Muscle of leg (tissue), 3 donors: ENCODE measurements at regions not wholly inside any gene's neighbourhood (a gene's known extent, or its start where the extent isn't known, plus 50 kb on each side); places are given as distances from the start of the nearest gene placed in this dataset.

Experiments
- DNase-seq: peaks from one replicate; pipeline ENCODE4 v3.0.0; 2013
- H3K27ac ChIP-seq: one replicate; pipeline ENCODE4 v1.5.1; 2013; ENCODE audit warnings: mild to moderate bottlenecking, low read length, control low read depth
- H3K27me3 ChIP-seq: one replicate; pipeline ENCODE4 v1.6.1; 2013; ENCODE audit warnings: low read length; ENCODE audit not compliant: control insufficient read depth, insufficient read depth
- H3K36me3 ChIP-seq: one replicate; pipeline ENCODE4 v1.6.1; 2013; ENCODE audit warnings: low read length; ENCODE audit not compliant: control insufficient read depth, insufficient read depth
- H3K4me1 ChIP-seq: one replicate; pipeline ENCODE4 v1.6.1; 2013; ENCODE audit warnings: low read length; ENCODE audit not compliant: control insufficient read depth, insufficient read depth
- H3K4me3 ChIP-seq: one replicate; pipeline ENCODE4 v1.5.1; 2013; ENCODE audit warnings: low read length, control low read depth
- H3K9me3 ChIP-seq: replicated peaks from 2 replicates; pipeline ENCODE4 v1.6.1; 2013; ENCODE audit warnings: low read depth, low read length; ENCODE audit not compliant: control insufficient read depth
- WGBS: methylation state at CpG from one replicate; pipeline ENCODE4 v1.1.5; 2013; ENCODE audit warnings: missing lambda C conversion rate; ENCODE audit not compliant: insufficient coverage; 5-methylcytosine and 5-hydroxymethylcytosine counted together

DNA sequence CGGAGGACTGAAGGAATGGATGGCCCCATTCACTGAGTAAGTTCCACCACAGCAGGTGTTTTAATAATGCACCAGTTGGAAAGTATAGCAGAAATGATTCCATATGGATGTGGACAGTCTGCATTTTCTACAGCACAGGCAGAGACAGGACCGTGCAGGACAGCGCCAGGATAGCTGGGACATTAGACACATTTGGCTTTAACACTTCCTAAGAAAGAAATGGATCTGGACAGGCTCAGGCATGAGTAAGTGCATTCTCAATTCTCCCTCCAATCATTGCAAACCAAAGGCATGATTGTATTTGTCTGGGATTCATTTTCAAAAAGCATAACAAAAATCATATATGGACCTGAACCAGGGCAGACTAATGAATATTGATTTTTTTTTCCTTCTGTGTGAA lies 233.0 kb upstream of the POU2AF2 start:
- peak; percentile 90 for DNase-seq

DNA sequence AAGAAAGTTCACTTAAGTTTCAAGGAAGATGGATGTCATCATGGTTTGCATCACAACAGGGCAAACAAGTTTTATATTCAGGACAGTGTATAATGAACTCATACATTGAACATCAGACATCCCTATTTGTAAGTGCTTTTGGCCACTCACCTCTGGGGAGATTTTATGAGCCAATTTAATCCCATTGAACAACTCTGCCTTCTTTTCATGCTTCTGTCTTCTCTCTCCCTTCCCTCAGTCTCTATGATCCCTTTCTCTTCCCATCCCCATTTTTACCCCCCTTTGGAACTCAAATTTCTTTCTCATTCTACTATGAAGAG lies 234.3 kb upstream of the POU2AF2 start:
- Histone ChIP-seq H3K4me3 (no peak overlapping the region), H3K36me3 (no peaks in the 10 kb centered on the region), H3K27ac (no peak overlapping the region), H3K4me1 (peaks cover 3% of the 10 kb centered on the region), H3K27me3 (no peaks in the 10 kb centered on the region), H3K9me3 (no peaks in the 10 kb centered on the region)
- no peak for DNase-seq

More for the DNA sequence above, 233.0 kb upstream of the POU2AF2 start:
- no CpG with 5 or more reads among the region's 3 CpGs for WGBS
- no peak overlapping the region for H3K27ac ChIP-seq
- no peaks in the 10 kb centered on the region for H3K9me3 ChIP-seq
- H3K4me3 ChIP-seq = no peak overlapping the region
- H3K36me3 ChIP-seq = no peaks in the 10 kb centered on the region
- H3K4me1 ChIP-seq = peaks cover 2% of the 10 kb centered on the region
- no peaks in the 10 kb centered on the region for H3K27me3 ChIP-seq

DNA sequence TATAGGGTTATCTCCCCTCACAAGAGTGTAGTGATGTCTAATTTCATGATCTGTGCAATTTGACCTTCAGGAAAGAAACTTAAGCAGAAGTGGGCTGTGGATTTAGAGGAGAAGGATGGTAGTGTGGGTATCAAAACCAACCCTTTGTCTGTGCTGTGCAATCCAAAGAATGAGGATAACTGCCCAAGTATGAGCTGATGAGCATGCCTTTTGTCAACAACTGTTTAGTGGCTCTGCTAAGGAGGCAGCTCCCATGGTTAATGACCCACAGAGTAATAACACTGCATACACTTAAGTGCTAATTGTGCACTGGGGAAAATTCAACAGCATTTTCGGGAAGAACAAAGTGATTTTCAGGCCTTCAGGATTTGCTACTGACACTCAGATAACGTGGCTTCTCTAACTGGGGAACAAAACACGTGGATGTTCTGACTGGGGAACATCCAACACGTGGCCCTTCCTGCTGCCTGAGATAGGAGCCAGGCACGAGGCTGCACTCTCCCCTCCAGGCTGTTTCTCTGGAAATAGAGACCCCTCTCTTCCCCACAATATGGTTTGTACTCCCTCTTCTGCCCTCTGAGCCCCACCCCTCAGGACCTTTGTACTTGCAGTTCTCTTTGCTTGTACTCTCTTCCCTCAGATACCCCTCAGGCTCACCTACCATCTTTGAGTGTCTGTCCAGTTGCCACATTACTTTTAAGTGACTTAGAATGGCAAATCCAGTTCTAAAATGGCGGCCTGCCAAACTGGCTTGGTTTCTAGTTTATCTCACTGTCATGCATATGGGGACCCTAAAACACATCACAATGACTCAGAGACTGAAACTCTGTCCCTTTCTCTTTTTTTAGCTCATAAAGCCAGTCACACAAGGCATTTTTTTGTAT lies 234.9 kb upstream of the POU2AF2 start:
- Histone ChIP-seq H3K27ac (no peak overlapping the region), H3K4me1 (peaks cover 8% of the 10 kb centered on the region), H3K4me3 (no peak overlapping the region), H3K36me3 (no peaks in the 10 kb centered on the region), H3K27me3 (no peaks in the 10 kb centered on the region), H3K9me3 (no peaks in the 10 kb centered on the region)
- no peak for DNase-seq
- 71% methylated on average over 6 of the region's 6 CpGs for WGBS

DNA sequence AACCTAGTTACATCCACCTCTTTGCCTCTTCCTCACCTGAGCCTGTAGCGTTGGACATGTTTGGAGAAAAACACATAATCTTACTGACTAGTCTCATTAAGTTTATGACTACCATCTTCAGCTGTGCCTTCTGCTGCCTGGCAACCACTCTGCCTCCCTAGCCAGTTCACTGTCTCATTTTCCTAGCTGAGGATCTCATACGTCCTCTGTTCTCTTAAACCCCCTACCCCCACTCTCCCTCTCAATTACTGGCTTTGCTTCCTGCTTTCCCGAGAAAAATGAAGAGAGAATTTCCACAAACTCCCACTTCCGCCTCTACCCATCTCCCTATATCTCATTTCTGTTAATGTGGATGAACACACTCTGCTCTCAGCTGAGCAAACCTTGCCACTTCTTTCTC lies 239.3 kb upstream of the POU2AF2 start:
- 43% methylated on average over 4 of the region's 4 CpGs for WGBS
- Histone ChIP-seq H3K4me1 (peaks cover 21% of the 10 kb centered on the region), H3K9me3 (no peaks in the 10 kb centered on the region), H3K27me3 (no peaks in the 10 kb centered on the region), H3K27ac (peak overlapping the region; percentile 33), H3K4me3 (no peak overlapping the region), H3K36me3 (no peaks in the 10 kb centered on the region)
- no peak for DNase-seq

DNA sequence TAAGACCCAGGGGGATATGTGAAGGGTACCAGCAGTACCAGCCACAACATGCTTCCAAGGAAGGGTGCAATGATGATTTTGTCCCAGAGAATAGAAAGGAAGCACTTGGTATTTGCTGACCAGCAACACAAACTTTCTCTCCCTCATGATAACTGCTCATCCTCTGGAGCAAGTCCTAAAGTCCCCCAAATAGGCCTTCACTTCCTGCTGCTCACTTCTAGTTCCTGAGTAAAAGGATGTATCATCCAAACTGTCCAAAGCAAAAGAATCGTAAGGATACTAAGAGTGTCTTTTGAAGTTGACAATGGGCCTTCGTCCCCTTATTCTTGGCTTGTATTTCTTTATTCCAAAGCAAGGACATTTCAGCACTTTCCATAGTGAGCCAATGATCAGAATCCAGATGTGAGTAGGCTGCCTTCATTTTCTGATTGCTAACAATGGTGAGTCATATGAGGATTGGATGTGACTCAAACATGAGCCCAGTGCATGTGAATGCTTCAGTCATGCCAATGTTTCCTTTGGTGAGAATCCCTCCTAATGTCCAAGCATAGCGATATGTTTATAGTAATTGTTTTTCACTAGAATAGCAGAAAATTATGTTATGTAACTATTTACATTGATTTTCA lies 243.4 kb upstream of the POU2AF2 start:
- peak; percentile 91 for DNase-seq
- peak overlapping the region; percentile 49 for H3K27ac ChIP-seq

DNA sequence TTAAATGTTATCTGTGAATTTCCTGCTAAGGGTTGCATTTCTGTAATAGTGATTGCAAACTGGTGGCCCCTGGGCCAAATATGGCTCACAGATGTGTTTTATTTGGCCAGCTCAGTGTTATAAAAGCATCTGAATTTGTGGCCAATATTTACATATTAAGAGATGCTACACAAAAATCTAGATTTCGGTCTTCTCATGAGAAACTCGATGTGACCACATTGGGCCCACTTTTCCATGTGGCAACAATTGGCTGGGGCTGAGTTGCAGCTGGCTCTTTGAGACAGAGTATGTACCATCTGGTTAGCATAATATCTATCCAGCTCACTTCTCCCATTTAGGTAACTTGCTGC lies 244.5 kb upstream of the POU2AF2 start:
- DNase-seq = peak; percentile 67
- WGBS = no CpG with 5 or more reads among the region's 2 CpGs
- Histone ChIP-seq H3K9me3 (no peaks in the 10 kb centered on the region), H3K36me3 (no peaks in the 10 kb centered on the region), H3K4me1 (peaks cover 26% of the 10 kb centered on the region), H3K4me3 (no peak overlapping the region), H3K27ac (peak overlapping the region; percentile 45), H3K27me3 (no peaks in the 10 kb centered on the region)

More for the DNA sequence above, 243.4 kb upstream of the POU2AF2 start:
- no peaks in the 10 kb centered on the region for H3K36me3 ChIP-seq
- H3K4me3 ChIP-seq = no peak overlapping the region
- H3K9me3 ChIP-seq = no peaks in the 10 kb centered on the region
- no peaks in the 10 kb centered on the region for H3K27me3 ChIP-seq
- WGBS = no CpG with 5 or more reads among the region's 3 CpGs
- peaks cover 29% of the 10 kb centered on the region for H3K4me1 ChIP-seq

DNA sequence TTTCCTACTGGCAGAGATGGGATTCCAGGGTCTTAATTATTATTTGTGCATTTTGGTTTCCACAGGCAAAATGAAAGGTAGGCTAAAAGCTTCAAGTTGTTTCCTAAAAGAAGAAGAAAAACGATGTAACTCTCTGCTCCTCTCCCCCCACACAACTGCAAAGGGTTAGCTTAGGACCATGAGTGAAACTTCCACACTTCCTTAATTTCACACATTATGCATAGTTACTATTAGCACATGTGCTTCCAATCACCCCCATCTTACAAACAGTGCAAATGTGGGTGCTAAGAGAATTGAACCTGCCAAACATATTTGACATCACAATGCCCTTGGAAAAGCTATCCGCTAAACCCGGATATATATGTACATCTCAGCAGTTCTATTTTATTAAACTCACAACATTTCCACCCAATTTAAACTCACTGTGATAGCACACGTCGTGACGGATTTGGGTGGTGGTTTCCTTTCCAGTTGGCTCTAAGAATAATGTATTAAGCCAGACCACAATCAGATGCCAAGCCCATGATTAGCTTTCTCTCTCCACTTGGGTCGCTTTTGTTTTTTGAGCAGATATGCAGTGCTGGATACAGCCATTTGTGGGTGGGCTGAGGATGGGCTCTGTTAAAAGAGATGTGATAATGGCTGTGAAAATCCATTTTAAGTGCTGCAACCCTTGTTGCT lies 245.0 kb upstream of the POU2AF2 start:
- Histone ChIP-seq H3K4me1 (peaks cover 22% of the 10 kb centered on the region), H3K4me3 (no peak overlapping the region), H3K27ac (peak overlapping the region; percentile 45), H3K36me3 (no peaks in the 10 kb centered on the region), H3K9me3 (no peaks in the 10 kb centered on the region), H3K27me3 (no peaks in the 10 kb centered on the region)
- peak; percentile 80 for DNase-seq
- WGBS = 69% methylated on average over 3 of the region's 7 CpGs

DNA sequence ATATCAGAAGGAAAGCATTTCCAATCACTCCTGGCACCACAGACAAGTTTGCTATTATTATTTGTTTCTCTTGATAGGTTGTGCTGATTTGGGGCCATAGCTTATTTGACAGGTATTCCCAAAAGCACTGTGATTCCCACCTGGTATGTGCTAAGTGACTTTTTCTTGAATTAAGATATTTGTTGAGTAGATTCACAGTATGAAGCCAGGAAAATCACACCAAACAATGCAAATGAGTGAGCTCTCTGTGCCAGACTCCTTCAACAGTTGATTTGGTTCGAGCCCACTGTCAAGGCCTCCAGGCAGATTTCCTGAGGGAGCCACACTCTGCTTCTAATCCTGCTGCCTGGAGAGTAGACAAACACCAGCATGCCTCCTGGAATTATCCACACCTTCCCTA lies 253.0 kb upstream of the POU2AF2 start:
- H3K27ac ChIP-seq = no peak overlapping the region
- WGBS = 33% methylated on average over 1 of the region's 1 CpG
- H3K27me3 ChIP-seq = no peaks in the 10 kb centered on the region
- no peaks in the 10 kb centered on the region for H3K36me3 ChIP-seq
- H3K9me3 ChIP-seq = no peaks in the 10 kb centered on the region
- no peak overlapping the region for H3K4me3 ChIP-seq
- DNase-seq = no peak
- peaks cover 19% of the 10 kb centered on the region for H3K4me1 ChIP-seq

DNA sequence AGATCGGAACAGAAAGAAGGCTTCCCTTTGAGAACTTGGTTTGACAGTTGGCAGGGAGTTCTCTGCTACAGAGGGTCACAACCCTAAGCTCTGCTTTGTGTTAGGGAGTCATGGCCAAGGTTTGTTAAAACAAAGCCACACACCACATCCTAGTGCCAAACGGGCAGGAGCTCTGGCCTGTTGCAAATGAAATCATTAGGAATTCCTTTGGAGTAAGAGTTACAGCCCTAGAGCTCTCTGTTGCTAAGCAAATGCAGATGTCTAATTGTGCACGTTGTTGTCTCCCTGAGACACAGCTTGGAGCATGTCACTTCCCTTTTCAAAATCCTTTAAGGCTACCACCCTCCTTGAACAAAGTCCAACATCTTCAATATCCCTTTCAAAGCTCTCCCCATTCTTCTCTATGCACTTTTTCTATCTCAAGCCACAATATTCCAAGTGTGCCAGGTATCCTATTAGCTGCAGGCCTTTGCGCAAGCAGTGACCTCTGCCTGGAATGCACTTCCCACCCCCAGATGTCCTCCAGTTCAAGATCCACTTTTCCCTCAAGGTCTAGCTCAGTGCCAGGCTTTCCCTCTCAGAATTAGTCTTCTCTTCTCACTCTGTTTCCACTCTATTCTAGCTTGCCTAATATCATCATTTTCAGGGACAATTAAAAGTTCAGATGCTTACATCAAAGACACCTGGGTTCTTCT lies 253.7 kb upstream of the POU2AF2 start:
- H3K27ac ChIP-seq = peak overlapping the region; percentile 73

DNA sequence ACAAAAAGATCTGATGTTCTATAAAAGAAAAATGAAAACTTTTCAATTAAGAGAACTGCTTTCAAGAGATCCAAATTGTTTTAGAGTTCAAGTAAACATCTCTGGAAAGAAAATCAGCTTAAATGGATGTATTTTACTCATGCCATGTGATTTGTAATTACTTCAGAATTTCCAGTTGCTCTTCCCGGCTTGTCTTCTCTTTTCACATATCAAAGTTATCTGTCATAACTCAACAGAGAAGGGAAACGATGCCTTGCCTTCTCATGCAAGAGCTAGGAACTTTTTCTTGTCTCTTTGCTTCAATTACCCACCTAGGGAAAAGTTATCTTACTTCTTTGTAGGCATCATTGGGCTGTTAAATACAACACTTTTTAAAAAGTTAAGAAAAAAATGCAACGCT lies 255.2 kb upstream of the POU2AF2 start:
- WGBS = no CpG with 5 or more reads among the region's 3 CpGs
- Histone ChIP-seq H3K27ac (no peak overlapping the region), H3K36me3 (no peaks in the 10 kb centered on the region), H3K4me3 (no peak overlapping the region), H3K4me1 (peaks cover 21% of the 10 kb centered on the region), H3K27me3 (no peaks in the 10 kb centered on the region), H3K9me3 (no peaks in the 10 kb centered on the region)
- peak; percentile 63 for DNase-seq

More for the DNA sequence above, 253.7 kb upstream of the POU2AF2 start:
- Histone ChIP-seq H3K9me3 (no peaks in the 10 kb centered on the region), H3K36me3 (no peaks in the 10 kb centered on the region), H3K4me1 (peaks cover 19% of the 10 kb centered on the region), H3K27me3 (no peaks in the 10 kb centered on the region), H3K4me3 (no peak overlapping the region)
- WGBS = 57% methylated on average over 3 of the region's 4 CpGs
- peak; percentile 88 for DNase-seq
